KMS-11 (cell line): ENCODE measurements at regions not wholly inside any gene's neighbourhood (a gene's known extent, or its start where the extent isn't known, plus 50 kb on each side); places are given as distances from the start of the nearest gene placed in this dataset.

Experiments used
- H2AFZ ChIP-seq: fragments of 200-600 bp; sonication (generic); 2 replicates; pipeline ENCODE4 v1.6.1; 2016; ENCODE audit warnings: antibody characterized with exemption, mixed run types, low read depth
- H3K27ac ChIP-seq: fragments of 200-600 bp; sonication (generic); 2 replicates; pipeline ENCODE4 v1.6.1; 2016; ENCODE audit warnings: mild to moderate bottlenecking, mixed run types
- H3K27me3 ChIP-seq: fragments of 200-600 bp; sonication (generic); 2 replicates; pipeline ENCODE4 v1.6.1; 2017; ENCODE audit warnings: mild to moderate bottlenecking, low read depth, mixed run types, moderate library complexity; ENCODE audit not compliant: insufficient read depth
- H3K36me3 ChIP-seq: fragments of 200-600 bp; sonication (generic); 2 replicates; pipeline ENCODE4 v1.6.1; 2017; ENCODE audit warnings: mild to moderate bottlenecking, mixed run types; ENCODE audit not compliant: insufficient read depth
- H3K4me1 ChIP-seq: fragments of 200-600 bp; sonication (generic); 2 replicates; pipeline ENCODE4 v1.6.1; 2016; ENCODE audit warnings: mild to moderate bottlenecking, low read depth, mixed run types; ENCODE audit not compliant: poor library complexity, severe bottlenecking
- H3K4me2 ChIP-seq: fragments of 200-600 bp; sonication (generic); 2 replicates; pipeline ENCODE4 v1.7.0; 2016; ENCODE audit warnings: mild to moderate bottlenecking, mixed run types
- H3K4me3 ChIP-seq: fragments of 200-600 bp; sonication (generic); IDR thresholded peaks from 2 replicates; pipeline ENCODE4 v1.6.1; 2017; ENCODE audit warnings: low read depth, low read length, mixed read lengths; ENCODE audit not compliant: insufficient read depth
- H3K79me2 ChIP-seq: fragments of 200-600 bp; sonication (generic); 2 replicates; pipeline ENCODE4 v1.6.1; 2016; ENCODE audit warnings: low read depth, mixed run types; ENCODE audit not compliant: insufficient read depth
- H3K9ac ChIP-seq: fragments of 200-600 bp; sonication (generic); 2 replicates; pipeline ENCODE4 v1.6.1; 2016; ENCODE audit warnings: mild to moderate bottlenecking, mixed run types
- H4K20me1 ChIP-seq: fragments of 200-600 bp; sonication (generic); 2 replicates; pipeline ENCODE4 v1.6.1; 2016; ENCODE audit warnings: mild to moderate bottlenecking, mixed run types; ENCODE audit not compliant: insufficient read depth
- TF ChIP-seq, protein P1 (sequence below): fragments of 200-600 bp; sonication (generic); conservative IDR thresholded peaks from 2 replicates; pipeline ENCODE4 v1.6.1; 2017; ENCODE audit warnings: low read depth, mild to moderate bottlenecking, antibody characterized with exemption, low read length, moderate library complexity, mixed read lengths

DNA sequence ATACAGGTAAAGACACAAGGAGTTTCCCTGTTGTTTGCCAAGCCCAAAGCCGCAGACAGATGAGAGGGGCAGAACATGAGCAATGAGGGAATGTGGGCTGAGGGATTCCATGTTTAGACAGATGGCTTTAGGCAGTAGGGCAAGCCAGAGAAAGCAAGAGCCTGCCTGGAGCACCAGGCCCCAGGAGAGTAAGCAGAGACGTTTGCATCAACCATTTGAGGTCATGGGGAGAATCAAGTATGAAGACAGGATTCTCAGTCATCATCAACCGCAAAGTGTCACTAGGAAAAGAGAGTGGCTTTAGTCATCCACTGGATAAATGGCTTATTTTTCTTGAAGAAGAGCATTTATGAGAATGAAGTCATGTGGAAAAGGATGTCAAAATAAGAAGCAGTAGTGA, 184.7 kb downstream of the COG6 start:
- Histone ChIP-seq H3K4me3 (no peak overlapping the region), H2AFZ (no peak overlapping the region), H4K20me1 (no peaks in the 10 kb centered on the region), H3K79me2 (no peaks in the 10 kb centered on the region), H3K9ac (no peak overlapping the region), H3K4me2 (no peak overlapping the region), H3K27ac (no peak overlapping the region), H3K27me3 (no peaks in the 10 kb centered on the region), H3K36me3 (no peaks in the 10 kb centered on the region), H3K4me1 (no peaks in the 10 kb centered on the region)
- TF ChIP-seq, protein P1, sequence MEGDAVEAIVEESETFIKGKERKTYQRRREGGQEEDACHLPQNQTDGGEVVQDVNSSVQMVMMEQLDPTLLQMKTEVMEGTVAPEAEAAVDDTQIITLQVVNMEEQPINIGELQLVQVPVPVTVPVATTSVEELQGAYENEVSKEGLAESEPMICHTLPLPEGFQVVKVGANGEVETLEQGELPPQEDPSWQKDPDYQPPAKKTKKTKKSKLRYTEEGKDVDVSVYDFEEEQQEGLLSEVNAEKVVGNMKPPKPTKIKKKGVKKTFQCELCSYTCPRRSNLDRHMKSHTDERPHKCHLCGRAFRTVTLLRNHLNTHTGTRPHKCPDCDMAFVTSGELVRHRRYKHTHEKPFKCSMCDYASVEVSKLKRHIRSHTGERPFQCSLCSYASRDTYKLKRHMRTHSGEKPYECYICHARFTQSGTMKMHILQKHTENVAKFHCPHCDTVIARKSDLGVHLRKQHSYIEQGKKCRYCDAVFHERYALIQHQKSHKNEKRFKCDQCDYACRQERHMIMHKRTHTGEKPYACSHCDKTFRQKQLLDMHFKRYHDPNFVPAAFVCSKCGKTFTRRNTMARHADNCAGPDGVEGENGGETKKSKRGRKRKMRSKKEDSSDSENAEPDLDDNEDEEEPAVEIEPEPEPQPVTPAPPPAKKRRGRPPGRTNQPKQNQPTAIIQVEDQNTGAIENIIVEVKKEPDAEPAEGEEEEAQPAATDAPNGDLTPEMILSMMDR = no peak

DNA sequence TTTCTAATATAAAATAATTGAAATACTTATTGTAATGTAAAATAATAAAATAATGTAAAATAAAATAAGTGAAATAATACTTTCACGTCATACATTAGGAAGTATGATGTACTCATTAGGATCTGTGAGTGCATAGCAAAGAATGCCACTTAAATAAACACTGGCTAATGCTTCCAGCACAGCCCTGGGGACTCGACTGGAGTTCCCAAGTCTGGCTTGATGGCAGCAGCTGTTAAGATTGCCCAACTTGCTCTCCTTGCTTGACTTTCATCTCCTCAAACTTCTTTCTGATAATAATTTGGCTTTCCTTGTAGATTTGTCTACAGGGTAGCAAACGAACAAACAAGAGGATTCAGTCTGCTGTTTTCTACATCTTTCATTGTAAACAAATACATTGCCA, 191.9 kb downstream of the COG6 start:
- Histone ChIP-seq H3K4me2 (no peak overlapping the region), H3K79me2 (no peaks in the 10 kb centered on the region), H3K4me3 (no peak overlapping the region), H3K27me3 (no peaks in the 10 kb centered on the region), H2AFZ (no peak overlapping the region), H3K27ac (no peak overlapping the region), H3K36me3 (no peaks in the 10 kb centered on the region), H4K20me1 (no peaks in the 10 kb centered on the region), H3K4me1 (no peaks in the 10 kb centered on the region), H3K9ac (no peak overlapping the region)
- TF ChIP-seq, protein P1 = no peak

DNA sequence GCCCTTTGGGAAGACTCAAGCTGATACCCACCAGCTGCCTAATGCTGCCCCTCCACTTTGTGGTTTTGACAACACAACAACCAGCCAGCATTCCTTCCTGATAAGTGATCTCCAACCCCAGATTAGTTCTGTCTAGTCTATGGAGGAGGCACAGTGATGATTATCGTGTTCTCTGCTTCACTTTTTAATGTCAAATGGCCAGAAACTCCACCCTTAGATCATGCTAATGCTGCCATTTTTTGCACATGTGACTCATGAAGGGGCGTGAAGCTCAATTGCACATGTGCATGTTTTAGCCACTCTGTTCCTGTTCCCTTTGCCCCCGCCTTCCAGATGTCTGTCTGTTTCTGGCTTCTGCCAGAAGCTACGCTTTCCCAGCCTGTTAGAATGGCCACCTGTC, 199.8 kb downstream of the COG6 start:
- H3K4me2 ChIP-seq = no peak overlapping the region
- no peaks in the 10 kb centered on the region for H3K36me3 ChIP-seq
- no peaks in the 10 kb centered on the region for H3K27me3 ChIP-seq
- no peaks in the 10 kb centered on the region for H4K20me1 ChIP-seq
- no peak overlapping the region for H3K9ac ChIP-seq
- H3K4me3 ChIP-seq = no peak overlapping the region
- no peak overlapping the region for H3K27ac ChIP-seq
- no peaks in the 10 kb centered on the region for H3K79me2 ChIP-seq
- H3K4me1 ChIP-seq = no peaks in the 10 kb centered on the region
- no peak overlapping the region for H2AFZ ChIP-seq
- TF ChIP-seq, protein P1 = no peak

DNA sequence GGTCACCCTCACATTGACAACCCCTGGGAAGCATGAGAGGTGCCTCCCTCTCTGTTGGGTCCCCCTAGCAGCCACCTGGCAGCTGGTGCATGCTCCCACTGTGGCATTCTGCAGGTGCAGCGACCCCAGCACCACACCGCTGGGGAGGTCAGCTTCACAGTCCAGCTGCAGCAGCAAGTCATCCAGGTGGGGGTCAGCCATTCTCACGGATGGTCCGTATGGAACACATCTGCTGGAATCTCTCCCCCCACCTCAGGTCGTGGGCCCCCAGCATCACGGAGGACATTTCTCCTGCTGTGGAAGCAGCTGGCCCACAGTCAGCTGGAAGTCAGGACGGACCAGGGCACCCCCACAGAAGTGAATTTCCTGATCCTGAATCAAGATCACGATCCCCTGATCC, 201.3 kb downstream of the COG6 start:
- H3K4me1 ChIP-seq = no peaks in the 10 kb centered on the region
- no peak overlapping the region for H3K4me3 ChIP-seq
- TF ChIP-seq, protein P1 = no peak
- H3K27me3 ChIP-seq = no peaks in the 10 kb centered on the region
- no peak overlapping the region for H3K27ac ChIP-seq
- no peak overlapping the region for H2AFZ ChIP-seq
- no peak overlapping the region for H3K9ac ChIP-seq
- H3K36me3 ChIP-seq = no peaks in the 10 kb centered on the region
- no peaks in the 10 kb centered on the region for H4K20me1 ChIP-seq
- H3K79me2 ChIP-seq = no peaks in the 10 kb centered on the region
- no peak overlapping the region for H3K4me2 ChIP-seq

DNA sequence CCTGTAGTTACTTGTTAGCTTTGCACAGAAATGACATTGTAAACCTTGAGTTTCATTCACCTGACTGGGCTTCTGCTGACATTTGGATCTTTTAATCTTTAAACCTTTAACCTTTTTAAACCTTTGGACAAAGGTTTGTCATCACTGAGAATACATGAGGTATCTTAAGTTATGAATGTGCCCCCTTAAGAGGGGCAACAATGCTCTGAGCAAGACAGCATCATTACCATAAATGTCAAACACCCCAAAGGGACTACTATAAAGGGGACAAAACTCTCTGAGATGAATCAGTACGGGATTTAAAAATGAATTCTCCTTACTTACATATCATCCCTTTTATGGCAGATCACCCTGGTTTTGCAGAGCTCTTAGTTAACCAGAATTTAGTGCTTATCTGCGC, 203.3 kb downstream of the COG6 start:
- no peaks in the 10 kb centered on the region for H4K20me1 ChIP-seq
- H3K4me1 ChIP-seq = no peaks in the 10 kb centered on the region
- TF ChIP-seq, protein P1 = no peak
- H3K4me3 ChIP-seq = no peak overlapping the region
- H3K4me2 ChIP-seq = no peak overlapping the region
- no peak overlapping the region for H3K27ac ChIP-seq
- H3K9ac ChIP-seq = no peak overlapping the region
- H3K27me3 ChIP-seq = no peaks in the 10 kb centered on the region
- H2AFZ ChIP-seq = no peak overlapping the region
- no peaks in the 10 kb centered on the region for H3K36me3 ChIP-seq
- H3K79me2 ChIP-seq = no peaks in the 10 kb centered on the region
